ENCODE measurements at regions not wholly inside any gene's neighbourhood (a gene's known extent, or its start where the extent isn't known, plus 50 kb on each side); places are given as distances from the start of the nearest gene placed in this dataset.

- no peak for TF ChIP-seq POLR2A (IDR thresholded peaks at IDR 0.05)
- no peak for TF ChIP-seq CTCF (IDR thresholded peaks at IDR 0.05)
Measured at GRCh38 chr1:181981821-181982220, 79.7 kb downstream of the ZNF648 start.
